SHP77 (cell line): ENCODE measurements at regions not wholly inside any gene's neighbourhood (a gene's known extent, or its start where the extent isn't known, plus 50 kb on each side); places are given as distances from the start of the nearest gene placed in this dataset.

Experiments used
- DNase-seq, 2 experiments: peaks; one replicate each; lab custom pipeline; 2025; lab: John Stamatoyannopoulos, UW

DNA sequence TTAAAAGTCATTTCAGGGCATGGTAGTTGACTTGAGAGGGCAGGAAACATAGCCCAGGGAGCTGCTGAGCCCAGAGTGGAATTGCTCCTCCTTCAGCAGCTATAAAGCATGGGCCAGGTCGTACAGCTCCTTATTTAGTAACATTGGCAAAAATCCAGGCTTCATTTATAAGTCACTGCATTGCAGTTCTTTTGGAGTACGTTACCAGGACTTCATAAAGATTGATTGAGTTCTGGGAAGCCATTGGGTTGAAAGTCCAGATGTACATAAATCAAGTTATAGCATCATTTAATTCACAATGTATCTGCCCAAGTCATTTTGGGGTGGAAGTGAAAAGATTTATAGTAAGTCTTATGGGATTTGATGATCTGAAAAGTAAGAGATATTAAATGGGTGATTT lies 53.0 kb upstream of the ANKEF1 start:
- DNase-seq = no peak

DNA sequence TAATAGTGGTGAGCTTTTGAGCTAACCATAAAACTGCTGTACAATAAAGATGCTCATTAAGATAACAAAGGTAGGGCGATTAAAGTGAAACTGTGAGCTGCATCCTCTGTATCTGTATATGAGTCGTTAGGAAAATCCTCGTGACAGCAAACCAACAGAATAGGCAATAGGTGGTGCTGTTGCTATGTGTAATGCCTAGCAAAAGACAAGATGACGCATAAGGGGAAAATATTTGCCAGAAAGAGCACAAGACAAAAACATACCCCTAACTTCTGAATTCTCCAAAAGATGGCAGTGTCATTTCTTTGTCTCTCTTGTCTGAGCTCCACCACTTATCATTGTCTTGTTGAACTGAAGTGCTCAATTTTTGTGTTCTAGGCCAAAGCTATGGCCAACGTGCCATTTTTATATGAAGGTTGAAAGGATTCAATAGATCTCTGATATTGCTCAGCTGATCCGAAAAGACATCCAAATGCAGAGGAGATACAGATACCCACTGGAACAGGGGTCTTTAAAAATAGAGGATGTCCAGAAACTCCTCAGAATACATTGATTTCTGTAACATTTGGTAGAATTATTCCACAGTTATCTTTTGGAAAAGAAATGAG lies 56.3 kb upstream of the ANKEF1 start:
- peak; percentile 80 to 86 for DNase-seq

DNA sequence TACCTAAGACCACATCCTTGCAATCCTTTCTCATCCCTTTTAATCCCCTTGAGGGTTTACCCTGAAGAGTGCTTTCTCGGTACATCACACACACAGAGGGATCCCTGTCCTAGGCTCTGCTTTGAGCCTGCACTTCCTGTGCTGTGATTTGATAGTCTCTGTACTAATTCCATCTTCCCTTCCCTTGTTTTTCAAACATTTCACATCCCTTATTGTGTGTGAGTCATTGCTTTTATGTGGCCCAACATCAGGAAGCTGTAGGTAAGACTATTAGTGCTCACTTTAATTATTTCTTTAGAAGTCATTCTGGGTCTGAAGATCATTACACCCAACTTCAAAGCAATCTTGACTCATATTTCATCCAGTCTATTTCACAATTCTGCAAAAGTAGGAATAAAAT lies 57.2 kb upstream of the ANKEF1 start:
- no peak for DNase-seq

DNA sequence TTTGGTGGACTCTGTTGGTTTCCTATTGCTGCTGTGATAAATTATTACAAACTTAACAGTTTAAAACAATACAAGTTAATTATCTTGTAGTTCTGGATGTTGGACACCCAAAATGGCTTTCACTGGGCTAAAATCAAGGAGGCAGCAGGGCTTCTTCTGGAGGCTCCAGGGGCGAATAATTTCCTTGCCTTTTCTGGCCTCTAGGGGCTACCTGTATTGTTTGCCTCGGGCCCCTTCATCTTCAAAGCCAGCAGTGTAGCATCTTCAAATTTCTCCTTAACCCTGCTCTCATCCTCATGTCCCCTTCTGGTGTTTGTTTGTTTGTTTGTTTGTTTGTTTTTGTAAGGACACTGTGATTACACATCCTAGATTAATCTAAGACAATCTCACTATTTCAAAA lies 60.5 kb upstream of the ANKEF1 start:
- no peak for DNase-seq

DNA sequence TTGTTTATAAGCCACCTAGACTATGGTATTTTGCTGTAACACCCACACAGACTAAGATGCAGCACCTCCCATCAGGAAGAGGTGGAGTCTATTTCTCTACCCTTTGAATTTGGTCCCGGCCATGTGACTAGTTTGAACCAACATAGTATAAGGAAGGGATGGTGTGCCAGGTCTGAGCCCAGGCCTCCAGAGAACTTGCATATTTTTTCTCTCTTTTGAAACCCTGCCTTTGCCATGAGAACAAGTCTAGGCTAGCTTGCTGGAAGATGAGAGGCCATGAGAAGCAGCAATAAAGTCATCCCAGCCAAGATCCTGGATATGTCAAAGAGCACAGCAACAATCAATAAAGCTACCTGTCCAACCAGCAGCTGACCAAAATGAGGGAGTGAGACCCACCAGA lies 63.0 kb upstream of the ANKEF1 start:
- no peak for DNase-seq

DNA sequence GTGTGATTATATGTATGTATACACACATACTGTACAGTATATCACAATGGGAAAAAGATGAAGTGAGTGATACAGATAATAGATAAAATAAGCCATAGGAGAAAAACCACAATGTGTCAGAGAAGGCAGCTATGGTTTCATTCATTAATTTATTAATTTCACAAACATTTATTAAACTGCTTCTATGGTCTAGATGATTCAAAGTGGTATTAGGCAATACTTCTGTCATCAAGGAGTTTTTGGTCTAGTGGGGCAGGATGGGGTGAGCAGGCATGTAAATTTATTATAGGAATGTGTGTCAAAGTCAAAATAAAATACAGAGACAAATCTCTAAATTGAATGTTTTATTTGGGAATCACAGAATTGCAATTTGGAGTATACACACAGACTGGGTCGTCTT lies 65.2 kb upstream of the ANKEF1 start:
- no peak for DNase-seq

DNA sequence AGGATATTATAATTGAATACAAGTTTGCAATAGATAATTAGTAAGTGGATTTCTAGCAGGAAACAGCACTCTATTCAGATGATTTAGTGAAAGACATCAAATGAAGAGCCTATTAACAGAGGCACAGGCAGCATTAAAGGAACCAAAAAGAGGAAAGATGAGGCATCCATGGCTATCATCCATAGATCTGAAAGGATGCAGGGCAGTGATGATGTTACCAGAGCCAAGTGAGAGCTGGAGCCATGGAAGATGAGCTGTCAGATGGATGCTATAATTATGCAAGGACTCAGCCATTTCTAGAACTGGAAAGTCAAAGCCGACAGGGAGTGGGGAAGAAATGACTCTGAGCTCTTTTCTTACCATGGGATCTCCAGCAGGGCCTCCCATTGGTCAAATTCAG lies 66.8 kb upstream of the ANKEF1 start:
- DNase-seq = no peak

DNA sequence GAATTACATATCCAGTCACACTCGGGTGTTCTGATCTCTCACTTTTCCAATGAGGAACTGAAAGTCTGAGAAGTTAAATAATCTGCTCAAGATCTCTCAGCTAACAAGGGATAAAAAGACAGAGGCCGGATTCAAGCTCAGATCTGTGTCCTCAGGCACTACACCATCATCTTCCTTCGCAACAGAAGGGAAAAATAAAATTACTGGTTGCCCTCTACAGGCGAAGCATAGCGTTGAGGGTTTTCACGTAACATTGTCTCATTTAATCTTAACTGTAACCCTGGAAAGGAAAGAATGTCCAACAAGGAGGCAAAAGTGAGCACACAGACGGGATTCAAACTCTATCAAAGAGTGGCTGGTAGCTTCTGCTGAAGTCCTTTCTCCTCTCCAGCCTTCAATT lies 67.8 kb upstream of the ANKEF1 start:
- DNase-seq = peak in 1 of 2 experiments; percentile 8

DNA sequence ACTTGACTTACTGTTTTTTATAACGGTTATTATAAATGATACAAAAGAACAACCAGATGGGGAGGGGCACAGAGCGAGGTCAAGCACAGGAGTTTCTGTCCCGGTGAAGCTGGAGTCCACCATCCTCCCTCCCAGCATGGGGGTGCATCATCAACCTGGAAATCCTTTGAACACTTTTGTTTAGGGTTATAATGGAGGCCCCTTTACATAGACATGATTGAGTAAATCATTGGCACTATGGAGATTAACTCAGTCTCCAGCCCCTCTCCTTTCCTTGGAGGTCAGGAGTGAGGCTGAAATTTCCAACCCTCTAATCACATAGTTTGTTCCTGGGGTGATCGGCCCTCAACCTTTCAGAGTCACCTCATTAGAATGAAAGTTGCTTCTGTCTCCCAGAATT lies 71.8 kb upstream of the ANKEF1 start:
- no peak for DNase-seq

DNA sequence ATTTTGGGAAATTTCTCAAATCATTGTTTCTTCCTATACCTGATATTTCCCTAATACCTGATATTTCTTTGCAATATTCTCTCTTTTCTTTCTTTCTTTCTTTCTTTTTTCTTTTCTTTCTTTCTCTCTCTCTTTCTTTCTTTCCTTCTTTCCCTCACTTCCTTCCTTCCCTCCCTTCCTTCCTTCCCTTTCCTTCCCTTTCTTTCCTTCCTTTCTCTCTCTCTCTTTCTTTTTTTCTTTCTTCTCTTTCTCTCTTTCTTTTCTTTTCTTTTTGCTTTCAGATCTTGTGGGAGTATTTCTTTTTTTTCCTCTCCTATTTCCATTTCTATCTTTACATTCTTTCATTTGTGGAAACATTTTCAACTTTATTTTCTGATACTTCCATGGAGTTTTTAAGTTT lies 76.1 kb upstream of the ANKEF1 start:
- DNase-seq = no peak

DNA sequence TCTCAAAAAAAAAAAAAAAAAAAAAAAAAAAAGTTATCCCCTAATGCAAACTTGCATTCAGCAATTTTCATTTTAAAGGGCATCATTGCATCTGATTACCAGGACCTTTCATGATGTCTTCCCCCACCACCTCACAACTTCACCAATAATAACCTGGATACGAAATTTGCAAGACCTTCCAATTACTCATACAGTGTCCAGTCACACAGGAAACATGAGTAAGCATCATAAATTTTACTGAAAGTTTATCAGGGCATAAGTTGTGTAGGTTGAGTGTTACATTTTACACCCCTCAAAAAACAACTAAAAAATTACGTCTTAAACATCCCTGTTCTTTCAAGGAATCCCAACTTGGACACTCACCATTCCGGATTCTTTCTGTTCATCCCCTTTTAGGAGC lies 79.1 kb upstream of the ANKEF1 start:
- no peak for DNase-seq

DNA sequence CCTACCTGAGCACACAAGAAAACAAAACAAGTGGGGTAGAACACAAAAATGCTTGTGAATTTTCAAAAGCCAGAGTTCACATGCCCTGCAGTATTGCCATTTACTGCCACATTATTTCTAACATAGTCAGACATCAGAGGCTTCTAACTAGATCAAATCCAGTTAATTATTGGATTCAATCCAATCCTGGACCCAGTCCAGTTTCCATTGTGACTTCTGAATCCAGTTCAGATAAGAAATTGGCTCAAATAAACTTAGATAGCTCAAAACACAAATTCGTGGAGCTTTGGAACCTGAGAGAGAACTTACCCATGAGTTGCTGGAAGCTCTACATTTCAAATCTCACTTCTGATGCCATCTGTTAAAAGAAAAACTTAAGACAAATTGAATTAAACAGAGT lies 85.2 kb upstream of the ANKEF1 start:
- DNase-seq = no peak

DNA sequence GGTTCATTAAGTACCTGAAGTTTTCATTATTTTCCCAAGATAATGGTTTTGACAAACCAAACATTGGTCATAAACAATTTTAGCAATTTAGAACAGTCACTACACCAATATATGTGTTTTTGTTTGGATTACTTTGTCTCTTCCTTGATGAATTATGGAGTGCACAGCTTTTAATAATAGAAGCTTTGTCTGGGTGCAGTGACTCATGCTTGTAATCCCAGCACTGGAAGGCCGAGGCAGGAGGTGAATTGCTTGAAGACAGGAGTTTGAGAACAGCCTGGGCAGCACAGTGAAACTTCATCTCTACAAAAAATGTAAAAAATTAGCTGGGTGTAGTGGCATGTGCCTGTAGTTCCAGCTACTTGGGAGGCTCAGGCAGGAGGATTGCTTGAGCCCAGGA lies 89.4 kb upstream of the ANKEF1 start:
- DNase-seq = no peak

DNA sequence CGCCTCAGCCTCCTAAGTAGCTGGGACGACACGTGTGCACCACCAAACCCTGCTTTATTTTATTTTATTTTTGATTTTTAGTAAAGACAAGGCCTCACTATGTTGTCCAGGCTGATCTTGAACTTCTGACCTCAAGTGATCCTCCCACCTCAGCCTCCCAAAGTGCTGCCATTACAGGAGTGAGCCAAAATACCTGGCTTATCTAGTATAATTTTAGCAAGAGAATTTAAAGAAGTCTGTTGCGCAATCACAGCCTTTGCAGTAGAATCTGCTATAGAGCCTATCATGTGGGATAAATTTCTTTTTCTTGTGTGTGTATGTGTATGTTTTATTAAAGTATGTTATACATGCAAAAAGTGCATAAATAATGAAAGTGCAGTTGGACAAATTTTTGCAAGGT lies 92.1 kb upstream of the ANKEF1 start:
- no peak for DNase-seq

DNA sequence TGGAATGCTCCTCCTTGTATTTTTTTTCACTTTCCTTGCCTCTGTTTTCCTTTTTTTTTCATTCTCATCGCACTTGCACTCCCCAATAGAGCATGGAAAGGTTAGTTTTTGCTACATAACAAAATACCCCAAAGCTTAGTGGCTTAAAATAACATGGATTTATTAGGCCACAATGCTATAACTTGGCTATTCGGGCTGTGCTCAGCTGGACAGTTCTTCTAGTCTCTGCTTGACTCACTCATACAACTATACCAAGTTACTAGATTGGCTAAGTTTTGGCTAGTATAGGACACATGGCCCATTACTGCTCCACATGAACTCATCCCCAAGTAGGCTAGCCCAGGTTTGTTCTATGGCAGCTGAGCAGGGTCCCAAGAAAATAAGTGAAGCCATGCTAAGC lies 94.5 kb upstream of the ANKEF1 start:
- no peak for DNase-seq

DNA sequence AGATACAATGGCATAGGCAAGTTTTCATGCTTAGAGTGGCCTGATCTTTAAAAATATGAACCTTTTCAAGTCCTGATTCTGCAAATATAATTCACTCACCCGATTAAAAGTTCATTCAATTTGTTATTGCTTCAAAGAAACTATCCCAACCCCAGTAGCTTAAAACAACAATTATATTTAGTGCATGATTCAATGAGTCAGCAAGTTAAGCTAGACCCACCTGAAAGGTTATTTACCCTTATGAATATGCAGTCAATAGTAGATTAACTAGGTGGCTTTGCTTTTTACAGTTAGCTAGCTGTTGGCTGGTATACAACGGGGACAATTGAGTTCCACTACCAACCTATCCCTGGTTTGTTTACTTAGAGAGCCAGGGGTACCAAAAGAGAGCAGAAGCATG lies 95.6 kb upstream of the ANKEF1 start:
- no peak for DNase-seq

DNA sequence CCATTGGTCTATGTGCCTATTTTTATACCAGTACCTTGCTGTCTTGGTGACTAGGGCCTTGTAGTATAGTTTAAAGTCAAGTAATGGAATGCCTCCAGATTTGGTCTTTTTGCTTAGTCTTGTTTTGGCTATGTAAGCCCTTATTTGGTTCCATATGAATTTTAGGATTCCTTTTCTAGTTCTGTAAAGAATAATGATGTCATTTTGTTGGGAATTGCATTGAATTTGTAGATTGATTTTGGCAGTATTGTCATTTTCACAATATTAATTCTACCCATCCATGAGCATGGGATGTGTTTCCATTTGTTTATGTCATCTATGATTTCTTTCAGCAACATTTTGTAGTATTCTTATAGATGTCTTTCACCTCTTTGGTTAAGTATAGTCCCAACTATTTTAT lies 96.4 kb upstream of the PAK5 start:
- DNase-seq = no peak

DNA sequence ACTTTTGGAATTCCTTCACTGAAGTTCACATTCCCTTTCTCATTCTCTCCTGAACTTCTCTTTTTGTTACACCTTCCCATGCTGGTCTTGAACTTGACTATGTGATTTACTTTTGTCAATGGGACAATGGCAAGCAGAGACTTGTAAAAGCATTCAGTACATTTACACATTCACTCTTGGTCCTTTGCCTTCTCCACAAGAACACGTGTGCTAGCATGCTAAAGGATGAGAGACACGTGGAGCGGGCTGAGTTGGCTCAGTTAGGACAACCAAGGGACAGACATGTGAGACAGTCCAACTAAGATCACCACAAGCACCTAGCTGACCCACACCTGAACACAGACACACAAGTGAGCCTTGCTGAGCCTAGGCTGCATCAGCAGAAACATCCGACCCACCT lies 91.3 kb upstream of the PAK5 start:
- no peak for DNase-seq

DNA sequence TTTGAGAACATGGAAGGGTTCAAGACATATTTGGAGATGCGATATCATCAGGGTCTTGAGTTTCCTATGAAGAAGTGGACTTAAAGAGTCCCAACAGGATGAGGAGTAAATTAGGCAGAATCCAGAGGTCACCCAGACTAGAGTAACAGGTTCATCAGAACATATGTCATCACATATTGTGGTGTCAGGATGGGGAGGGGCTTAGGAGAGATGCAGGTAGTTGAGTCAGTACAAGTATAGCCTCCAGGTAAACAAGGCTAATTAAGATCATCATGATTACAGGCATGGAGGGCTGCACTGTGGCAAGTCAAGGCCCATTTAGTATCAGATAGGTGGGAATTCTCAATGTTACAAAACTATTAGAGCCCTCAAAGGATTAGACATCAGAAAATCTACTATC lies 90.1 kb upstream of the PAK5 start:
- no peak for DNase-seq

DNA sequence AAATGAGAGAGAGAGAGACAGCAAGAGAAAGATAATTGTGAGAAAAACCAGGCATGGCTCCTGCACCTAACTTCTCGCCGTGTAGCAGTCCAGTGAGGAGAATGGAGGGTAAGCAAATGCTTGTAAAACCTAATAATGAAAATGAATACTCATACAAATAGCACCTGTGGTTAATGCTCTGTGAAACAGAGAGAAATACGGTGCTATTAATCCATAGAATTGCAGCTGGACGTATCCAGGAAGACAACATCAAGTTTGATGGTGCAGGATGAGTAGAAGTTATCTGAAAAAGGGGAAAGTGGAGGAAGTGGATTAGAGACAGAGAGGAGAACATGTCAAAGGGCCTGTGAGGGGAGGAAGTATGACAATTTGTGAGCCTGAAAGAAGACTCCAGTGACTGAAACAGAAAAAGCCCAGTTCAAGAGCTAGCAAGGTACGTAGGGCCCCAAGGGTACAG lies 89.4 kb upstream of the PAK5 start:
- no peak for DNase-seq

DNA sequence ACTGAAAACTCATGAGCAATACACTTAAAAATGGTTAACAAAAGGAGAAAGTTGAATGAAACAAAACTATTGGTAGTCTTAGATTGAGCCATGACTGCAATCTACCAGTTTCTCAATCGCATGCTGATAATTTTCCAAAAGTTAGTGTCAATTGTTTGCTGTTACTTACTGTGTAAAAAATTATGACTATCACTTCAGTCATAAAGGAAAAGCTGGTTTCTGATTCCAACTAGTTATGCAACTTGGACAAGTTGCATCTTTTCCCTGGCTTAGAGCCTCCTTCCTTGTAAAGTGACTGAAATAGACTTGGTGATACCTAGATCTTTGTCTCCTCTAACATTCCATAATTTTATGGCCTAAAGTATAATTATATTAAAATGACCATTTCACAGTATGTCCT lies 88.3 kb upstream of the PAK5 start:
- no peak for DNase-seq

DNA sequence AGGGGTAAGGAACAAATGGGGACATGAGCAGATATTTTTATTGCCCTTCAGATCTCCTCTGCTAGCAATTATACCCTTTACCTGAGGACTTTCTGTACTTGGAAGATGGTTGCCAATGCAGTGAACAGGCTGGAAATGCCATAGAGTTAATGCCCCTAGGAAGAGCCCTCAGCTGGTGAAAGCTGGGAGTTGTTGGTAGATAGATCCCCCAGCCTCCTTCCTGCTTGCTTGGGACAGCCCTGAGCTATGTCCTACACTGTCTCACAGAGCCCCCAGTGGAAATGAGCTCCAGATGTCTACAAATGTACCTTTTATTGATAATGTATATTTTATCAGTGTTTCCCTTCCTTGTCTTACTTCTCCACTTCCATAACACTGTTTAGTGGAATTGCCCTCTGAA lies 87.6 kb upstream of the PAK5 start:
- DNase-seq = no peak

DNA sequence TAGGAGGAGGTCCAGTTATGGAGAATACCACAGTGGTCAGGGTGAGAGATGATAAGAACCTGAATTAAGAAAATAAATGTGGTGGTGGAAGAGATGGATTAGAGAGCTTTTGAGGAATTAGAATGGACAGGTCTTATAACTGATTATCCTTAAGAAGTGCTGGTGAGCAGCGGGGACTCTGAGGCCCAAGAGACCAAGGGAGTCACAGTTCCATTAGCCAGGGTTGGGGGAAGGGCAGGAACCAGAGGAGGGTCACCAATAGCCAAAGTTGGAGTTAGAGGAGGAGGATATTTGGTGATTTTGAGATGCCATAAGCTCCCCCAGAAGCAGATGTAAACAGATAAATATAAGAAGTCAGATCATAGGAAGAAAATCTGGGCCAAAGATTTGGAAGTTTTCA lies 87.1 kb upstream of the PAK5 start:
- no peak for DNase-seq

DNA sequence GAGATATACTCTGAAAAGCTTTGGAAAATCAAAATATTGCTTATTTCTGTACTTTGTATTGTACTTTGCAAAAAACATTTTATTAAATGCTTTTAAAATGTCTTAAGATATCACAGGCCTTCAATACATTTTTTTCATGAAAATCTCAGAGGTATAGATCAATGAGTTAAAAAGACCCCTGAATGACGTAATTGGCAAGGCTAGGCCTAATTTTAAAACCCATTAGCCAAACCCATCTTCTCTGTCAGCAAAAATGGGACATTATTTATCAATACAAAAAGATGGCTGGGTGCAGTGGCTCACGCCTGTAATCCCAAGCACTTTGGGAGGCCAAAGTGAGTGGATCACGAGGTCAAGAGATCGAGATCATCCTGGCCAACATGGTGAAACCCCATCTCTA lies 84.8 kb upstream of the PAK5 start:
- no peak for DNase-seq

DNA sequence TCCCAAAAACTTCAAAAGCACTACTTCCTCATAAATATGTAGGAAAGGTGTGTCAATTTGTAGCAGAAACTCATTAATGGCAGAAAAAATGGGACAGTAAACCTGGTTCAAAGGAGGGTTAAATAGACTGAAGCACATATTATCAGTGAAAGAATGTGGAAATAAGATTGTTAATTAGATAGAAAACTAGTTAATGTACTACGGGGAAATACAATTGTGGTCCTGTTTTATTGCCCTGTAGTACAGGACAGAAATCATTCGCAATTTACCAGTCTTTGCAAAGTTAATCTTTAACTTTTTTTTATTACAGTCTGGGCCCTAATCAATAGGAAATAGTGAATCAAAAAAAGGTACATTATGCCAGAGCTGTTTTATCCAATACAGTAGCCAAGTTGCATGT lies 82.0 kb upstream of the PAK5 start:
- DNase-seq = no peak
